Germinal center (tissue), 1 donor: ENCODE measurements at regions not wholly inside any gene's neighbourhood (a gene's known extent, or its start where the extent isn't known, plus 50 kb on each side); places are given as distances from the start of the nearest gene placed in this dataset.
"Not testable (repeated sequence)": the region's sequence is repeated elsewhere in the genome, so short reads cannot be mapped to it uniquely, and the experiment has no call there.

ENCODE experiments used
- DNase-seq: peaks from one replicate; pipeline ENCODE4 v3.0.0; 2012; ENCODE audit warnings: mixed read lengths, low spot score

DNA sequence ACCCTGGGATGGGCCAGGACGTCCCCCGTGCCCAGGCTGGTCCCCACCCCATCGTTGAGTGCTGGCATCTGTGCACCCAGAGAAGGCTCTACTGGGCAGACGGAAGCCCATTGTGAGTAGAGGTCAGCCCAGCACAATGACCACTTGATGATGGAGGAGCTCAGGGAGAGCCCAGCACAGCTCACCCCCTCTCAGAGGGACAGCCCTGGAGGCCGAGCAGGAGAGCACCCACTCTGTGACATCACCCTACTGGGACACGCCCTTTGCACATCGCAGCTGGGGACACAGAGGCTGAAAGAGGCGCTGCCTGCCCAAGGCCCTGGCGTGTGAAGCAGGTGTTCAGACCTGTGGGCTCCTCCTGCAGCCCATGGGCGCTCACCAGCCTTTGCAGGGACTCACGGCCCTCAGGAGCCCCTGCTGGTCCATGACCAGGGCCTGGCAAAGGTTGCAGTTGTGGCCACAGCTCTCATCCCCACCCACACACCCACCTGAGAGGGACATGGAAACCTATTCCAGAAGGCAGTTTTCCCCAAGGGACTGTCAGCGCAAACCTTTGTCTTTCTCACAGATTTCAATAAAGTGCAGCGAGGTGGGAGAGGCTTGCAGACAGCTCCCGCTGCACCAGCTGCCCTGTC, 67.2 kb upstream of the PPP2R2D start:
- DNase-seq = no peak

DNA sequence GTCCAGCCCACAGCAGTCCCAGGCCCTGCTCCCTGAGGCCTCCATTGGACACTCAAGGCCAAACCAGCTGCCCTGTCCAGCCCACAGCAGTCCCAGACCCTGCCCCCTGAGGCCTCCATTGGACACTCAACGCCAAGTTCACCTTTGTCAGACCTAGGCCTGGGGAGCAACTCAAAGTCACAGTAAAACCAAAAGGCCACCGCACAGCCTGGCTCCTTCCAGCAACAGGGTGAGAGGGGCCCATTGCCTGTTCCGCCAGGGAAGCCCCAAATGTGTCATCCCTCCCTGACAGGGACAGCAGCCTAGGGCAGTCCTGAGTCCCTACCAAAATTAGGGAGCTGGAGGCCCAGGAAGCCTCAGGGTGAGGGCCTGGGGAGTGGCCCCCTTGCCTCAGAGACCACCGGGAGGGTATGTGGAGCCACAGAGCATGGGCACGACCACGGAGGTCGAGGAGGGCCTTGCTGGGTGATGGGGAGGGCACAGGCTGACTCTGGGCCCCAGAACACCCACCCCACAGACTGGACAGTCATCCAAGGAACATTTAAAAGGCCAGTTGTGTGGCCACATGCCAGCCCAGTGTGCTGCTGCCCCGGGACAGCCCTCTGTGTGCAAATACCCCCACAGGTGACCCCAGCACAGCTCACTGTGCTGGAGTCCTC, 66.5 kb upstream of the PPP2R2D start:
- no peak for DNase-seq

DNA sequence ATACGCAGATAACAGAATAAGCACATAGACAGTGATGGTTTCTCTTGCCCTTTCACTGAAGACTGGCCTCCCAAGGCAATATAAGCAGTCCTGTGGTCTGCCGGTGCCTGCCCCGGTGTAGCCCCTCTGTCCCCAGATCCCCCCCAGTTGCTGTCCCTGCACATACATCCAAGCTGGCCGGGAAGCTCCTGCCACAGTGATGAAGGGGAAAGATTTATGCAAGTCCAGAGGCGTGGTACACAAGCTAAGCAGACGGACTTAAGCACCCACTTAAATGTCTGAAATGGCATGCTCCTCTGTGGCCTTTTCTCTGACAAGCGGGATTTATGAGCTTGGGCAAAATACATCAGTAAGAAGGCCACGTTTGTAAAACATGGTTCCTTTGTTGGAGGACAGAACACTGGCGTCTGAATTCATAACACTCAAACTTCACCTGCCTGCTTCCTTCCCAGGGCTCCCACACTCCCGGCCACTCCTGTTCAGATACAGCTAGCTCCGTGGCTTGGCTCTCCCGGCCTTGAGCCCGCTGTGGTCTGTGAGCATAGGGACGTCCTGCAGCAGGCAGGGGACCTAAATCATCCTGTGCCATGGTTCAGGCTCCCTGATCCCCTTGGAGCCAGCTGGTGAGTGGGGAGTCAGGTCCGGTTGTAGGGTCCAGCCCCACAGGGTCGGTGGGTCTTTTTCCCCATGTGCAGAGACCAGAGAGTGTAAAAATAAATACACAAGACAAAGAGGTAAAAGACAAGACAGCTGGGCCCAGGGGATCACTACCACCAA, 61.7 kb upstream of the PPP2R2D start:
- DNase-seq = no peak

GRCh38 chr10:131839880-131840787, 60.7 kb upstream of the PPP2R2D start:
- not testable (repeated sequence) for DNase-seq

DNA sequence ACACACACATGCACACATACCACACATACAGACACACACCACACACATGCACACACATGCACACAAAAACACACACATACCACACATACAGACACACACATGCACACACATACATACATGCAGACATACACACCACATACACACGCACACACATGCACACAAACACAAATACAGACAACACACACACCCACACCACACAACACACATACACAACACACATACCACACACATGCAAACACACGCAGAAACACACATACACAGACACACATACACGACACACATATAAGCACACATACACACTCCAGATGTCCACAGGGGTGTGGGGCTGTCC, 60.1 kb upstream of the PPP2R2D start:
- DNase-seq = no peak

- DNase-seq = no peak
Observed at GRCh38 chr10:131841131-131841660, 59.6 kb upstream of the PPP2R2D start.

GRCh38 chr10:131841661-131842139, 59.1 kb upstream of the PPP2R2D start:
- no peak for DNase-seq

GRCh38 chr10:131842351-131843088, 58.3 kb upstream of the PPP2R2D start:
- no peak for DNase-seq

GRCh38 chr10:131843089-131843595, 57.7 kb upstream of the PPP2R2D start:
- DNase-seq = no peak

- no peak for DNase-seq
Observed at GRCh38 chr10:131843881-131844284, 56.9 kb upstream of the PPP2R2D start.

DNA sequence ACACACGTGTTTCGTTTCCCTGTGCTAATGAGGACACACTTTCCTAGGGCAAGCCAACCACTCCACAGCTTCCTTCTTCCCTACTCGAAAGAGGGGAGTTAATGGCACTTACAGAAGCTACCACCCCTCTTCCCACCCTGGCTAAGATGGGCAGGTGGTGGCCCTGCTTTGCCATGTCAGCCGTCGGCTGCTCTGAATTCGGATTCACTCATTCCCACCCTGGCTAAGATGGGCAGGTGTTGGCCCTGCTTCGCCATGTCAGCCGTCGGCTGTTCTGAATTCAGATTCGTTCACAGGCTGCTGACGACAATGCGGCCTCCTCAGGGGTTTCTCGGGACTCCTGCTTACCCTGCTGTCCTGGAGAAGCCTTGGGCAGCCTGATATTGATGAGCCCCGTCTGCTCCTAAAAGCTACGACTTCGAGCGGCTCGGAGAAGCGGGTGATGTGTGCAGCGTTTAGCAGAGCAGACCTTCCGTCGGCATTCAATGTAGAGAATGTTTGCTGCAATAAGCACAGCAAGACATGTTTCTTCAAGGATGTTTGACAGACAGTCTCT, 56.2 kb upstream of the PPP2R2D start:
- DNase-seq = no peak

- DNase-seq = no peak
Observed at GRCh38 chr10:131845505-131846239, 55.1 kb upstream of the PPP2R2D start.

- no peak for DNase-seq
Observed at GRCh38 chr10:131846240-131847101, 54.3 kb upstream of the PPP2R2D start.

DNA sequence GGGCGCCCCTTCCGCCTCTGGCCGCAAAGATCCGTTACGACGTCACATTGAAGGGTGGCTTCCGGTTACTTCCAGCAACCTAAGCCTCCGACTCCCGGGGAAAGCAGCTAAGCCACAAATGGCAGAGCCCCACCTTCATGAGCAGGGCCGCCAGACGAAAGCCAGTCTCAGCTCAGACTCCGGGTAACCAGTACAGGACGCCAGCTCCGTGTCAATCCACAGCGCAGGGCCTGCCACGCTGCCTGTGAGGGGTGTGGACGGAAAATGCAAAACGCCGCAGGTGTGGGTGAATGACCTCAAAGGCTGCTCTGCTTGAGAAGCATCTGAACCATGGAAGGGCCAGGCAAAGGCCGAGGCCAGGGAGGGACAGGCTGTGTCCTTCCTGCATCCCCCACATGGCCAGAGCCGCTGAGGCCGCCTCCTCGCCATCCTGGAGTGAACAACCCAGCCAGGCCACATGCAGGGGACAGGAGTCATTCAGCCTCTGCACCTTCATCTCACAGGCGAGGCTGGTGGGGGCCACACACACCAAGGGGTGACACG, 53.5 kb upstream of the PPP2R2D start:
- DNase-seq = no peak

DNA sequence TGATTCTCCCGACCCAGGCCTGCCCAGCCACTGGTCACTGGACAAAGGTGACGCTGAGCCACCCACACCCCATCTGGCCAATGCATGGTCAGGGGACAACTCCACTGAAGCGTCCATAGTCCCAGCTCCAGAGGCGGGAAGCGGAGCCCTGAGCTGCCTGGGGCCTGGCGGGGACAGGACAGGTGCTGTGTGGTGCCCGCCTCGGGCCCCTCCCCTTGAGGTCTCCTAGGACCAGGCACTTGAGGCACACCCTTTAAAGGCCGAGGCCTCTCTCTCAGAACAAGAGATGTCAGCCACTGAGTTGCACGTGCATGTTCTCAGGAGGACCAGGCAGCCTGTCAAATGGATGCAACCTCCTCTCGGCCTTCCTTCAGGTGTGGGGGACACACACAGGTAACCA, 52.5 kb upstream of the PPP2R2D start:
- DNase-seq = no peak

- no peak for DNase-seq
Observed at GRCh38 chr10:131848741-131849590, 51.8 kb upstream of the PPP2R2D start.

- DNase-seq = no peak
Observed at GRCh38 chr10:131849591-131850382, 51.0 kb upstream of the PPP2R2D start.
